T-helper 1 cell (primary cell): ENCODE measurements at regions not wholly inside any gene's neighbourhood (a gene's known extent, or its start where the extent isn't known, plus 50 kb on each side); places are given as distances from the start of the nearest gene placed in this dataset.

ENCODE experiments used
- DNase-seq, 5 donors: peaks; one replicate each; pipeline ENCODE4 v3.0.0-alpha.2; 2012 to 2020

DNA sequence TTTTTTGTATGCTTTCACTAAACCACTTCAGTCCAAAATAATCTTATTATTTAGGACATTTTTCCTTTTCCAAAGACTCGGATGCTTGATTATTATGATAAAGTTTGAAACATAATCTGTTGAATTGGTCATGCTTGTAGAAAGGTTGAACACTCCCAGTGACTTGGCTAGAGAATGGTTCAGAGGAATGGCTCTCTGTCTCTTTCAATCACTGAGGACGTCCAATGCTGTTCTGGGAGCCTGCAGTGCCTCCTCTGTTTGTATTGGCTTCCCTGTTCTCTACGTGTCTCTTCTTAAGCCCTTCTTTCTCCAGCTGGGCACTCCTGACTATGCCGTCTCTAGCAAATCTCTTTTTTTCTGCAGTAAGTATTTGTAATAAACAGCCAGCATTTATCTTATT lies 369.0 kb upstream of the DYNLRB2 start:
- no peak for DNase-seq

- no peak for DNase-seq
Measured at GRCh38 chr16:80171199-80171598, 369.6 kb upstream of the DYNLRB2 start.

DNA sequence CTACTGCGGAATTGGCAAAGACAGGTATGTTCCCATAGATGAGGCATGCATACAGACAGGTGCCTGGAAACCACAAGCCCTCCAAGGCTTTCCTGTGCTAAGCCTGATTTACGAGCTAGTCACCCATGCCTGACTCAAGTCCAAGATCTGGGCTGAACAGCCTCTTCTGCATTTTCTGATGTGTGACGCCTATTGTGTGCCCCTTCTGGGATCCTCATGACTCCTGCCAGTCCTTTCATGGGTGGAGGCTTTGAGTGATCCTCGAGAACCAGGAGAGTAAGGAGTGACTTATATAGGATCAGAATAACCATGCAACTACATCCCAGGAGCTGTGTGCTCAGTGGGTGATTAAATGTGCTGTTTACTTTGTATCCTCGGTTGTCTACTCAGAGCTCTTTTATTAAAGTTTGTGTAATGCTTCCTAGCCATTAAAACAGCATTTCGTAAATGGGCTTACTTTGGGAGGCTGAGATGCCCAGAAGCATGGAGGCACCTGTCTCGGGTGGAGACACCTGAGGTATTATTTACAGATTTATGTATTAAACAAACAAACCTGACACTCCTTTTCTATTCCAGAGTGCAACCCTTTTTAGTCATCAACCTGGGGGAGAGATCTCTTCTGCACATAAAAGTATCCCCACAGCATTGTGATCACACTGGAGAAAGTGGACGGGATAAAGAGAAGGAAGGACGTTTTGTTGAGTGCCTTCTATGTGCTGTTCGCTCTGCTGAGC lies 373.0 kb upstream of the DYNLRB2 start:
- no peak for DNase-seq

DNA sequence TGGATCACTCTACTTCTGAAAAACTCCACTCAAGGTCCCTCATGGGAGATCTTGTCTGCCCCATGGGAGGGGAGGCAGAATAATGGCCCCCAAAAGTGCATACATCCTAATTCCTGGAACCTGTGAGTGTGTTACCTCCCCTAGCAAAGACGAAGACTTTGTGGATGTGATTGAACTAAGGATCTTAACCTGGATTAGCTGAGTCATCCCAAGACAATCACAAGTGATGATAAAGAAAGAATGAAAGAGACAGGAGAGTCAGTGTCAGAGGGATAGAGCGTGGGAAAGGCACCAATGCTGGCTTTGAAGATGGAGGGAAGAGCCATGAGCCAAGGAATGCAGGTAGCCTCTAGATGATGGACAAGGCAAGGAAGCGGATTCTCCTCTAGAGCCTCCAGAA lies 374.7 kb upstream of the DYNLRB2 start:
- no peak for DNase-seq

GRCh38 chr16:80164966-80165550 lies 375.7 kb upstream of the DYNLRB2 start:
- no peak for DNase-seq

GRCh38 chr16:80163339-80163738 lies 377.5 kb upstream of the DYNLRB2 start:
- no peak for DNase-seq

GRCh38 chr16:80161799-80162739 lies 378.7 kb upstream of the DYNLRB2 start:
- no peak for DNase-seq

DNA sequence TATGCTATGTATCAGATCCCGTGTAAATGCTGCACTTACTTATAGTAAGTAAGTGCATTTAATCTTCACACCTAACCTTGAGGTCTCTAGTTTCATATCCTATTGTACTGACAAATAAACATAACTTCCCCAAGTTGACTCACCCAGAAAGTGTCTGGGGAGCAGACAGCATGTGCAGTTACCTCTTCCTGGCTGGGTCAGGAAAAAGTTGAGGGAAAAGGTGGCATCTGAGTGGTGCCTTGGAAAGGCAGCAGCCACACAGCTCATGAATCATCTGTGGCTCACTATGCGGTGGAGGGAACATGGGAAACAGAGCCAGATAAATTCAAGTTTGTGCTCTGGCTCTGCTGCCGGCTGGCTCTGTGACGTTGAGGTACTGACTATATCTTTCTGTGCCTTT lies 382.0 kb upstream of the DYNLRB2 start:
- DNase-seq, result no peak

- DNase-seq, result no peak
Measured at GRCh38 chr16:80151722-80152111, 389.1 kb upstream of the DYNLRB2 start.

- no peak for DNase-seq
Measured at GRCh38 chr16:80150978-80151721, 389.6 kb upstream of the DYNLRB2 start.

DNA sequence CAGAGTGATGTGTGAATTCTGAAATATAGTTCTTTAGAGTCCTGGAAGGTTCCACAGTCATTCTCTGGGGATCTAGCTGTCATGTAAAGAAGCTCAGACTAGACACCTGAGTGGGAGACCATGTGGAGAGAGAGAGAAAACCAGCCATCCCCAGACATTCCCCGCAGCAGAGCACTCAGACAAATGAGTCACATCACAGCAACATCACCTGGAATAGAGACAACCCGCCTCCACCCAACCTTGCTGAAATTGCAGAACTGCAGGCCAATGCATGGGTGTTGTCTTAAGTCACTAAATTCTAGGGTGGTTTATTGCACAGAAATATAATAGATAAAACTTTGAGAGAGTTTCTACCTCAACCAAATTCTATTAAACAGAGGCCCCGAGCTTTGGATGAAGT lies 392.0 kb upstream of the DYNLRB2 start:
- DNase-seq, result no peak

- DNase-seq, result no peak
Measured at GRCh38 chr16:80147026-80147655, 393.7 kb upstream of the DYNLRB2 start.

- DNase-seq, result no peak
Measured at GRCh38 chr16:80144191-80144590, 396.6 kb upstream of the DYNLRB2 start.

GRCh38 chr16:80142940-80143339 lies 397.9 kb upstream of the DYNLRB2 start:
- no peak for DNase-seq

DNA sequence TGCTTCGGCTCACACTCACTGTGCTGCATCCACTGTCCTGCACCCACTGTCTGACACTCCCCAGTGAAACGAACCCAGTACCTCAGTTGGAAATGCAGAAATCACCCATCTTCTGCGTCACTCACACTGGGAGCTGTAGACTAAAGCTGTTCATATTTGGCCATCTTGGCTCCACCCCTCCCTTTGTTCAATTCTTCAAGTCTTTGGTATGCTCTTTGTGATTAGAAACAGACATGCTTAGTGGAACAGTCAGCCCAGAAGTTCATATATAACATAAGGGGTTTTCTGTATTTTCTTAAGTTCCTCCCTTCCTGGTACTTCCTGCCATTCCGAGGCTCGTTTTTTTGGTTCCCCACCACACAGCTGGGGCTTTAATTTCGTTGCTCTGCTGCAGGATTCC lies 398.5 kb upstream of the DYNLRB2 start:
- no peak for DNase-seq

GRCh38 chr16:80129791-80130190 lies 411.0 kb upstream of the DYNLRB2 start:
- DNase-seq, result no peak

DNA sequence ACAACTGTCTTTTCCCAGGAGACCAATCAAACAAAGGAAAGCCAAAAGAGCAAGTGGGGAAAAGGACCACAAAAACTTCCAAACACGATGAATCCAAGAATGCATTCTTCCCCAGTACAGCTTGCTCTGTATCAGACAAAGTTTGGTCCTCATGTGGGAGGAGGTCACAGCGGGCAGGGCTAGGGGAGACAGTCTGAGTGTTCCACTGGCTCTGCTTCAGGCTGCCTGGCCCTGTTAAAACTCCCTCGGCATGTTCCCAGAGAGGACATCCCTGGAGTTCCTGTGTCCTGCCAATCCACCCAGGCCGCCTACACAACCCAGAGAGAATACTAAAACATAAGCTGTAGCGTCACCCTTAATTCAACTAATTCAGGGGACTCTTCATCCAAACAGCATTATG lies 415.1 kb upstream of the DYNLRB2 start:
- DNase-seq, result no peak

DNA sequence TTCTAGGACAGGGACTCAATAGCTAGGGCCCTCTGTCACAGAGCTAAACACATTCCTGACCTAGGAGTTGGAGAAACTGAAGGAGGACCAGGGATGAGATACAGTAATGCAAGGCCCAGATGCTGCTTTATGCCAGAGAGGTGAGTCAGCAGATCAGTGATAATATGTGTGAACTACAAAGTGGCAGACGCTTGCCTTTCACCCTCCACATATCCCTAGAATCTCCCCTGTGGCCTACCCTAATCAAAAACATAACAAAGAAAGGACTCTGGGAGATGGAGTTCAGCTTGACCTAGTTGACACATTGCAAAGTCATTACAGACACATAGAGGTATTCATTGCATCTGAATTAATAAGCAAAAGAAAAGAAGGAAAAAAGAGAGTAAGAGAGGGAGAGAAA lies 417.6 kb upstream of the DYNLRB2 start:
- no peak for DNase-seq

DNA sequence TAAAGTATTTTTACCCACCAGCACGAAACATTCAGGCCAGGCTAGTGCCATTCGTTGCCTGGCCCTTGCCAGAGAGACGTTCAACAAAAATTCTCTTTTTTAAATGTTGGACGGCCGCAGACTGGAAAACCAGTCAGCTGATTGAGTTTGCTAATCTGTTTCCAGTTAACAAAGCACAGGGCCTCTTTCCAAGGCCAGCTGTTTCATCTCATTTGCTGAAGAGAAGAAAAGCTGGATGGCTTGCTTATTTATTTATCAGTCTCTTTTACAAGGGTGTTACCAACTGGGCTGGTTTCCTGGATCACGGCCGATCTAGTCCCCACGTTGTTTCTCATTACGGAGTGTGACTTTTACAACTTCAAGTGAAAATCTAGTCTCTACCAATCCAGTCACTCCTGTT lies 418.7 kb upstream of the DYNLRB2 start:
- no peak for DNase-seq

DNA sequence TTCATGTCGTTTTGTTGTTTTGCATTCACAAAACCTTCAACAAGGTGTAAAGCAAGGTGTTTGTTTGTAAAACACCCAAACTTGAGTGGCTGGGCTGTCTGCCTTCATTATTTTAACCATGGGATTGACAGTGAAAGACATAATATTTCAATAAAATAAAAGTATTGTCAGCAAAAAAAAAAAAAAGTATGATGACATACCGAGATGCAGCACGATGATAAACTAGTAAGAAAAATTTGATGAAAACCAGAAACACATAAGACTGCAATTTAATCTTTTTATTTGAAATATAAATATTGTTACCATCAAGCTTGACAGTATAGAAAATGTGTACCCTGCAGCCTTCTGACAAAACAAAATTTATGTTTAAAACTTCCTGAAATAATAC lies 419.3 kb upstream of the DYNLRB2 start:
- DNase-seq, result no peak

DNA sequence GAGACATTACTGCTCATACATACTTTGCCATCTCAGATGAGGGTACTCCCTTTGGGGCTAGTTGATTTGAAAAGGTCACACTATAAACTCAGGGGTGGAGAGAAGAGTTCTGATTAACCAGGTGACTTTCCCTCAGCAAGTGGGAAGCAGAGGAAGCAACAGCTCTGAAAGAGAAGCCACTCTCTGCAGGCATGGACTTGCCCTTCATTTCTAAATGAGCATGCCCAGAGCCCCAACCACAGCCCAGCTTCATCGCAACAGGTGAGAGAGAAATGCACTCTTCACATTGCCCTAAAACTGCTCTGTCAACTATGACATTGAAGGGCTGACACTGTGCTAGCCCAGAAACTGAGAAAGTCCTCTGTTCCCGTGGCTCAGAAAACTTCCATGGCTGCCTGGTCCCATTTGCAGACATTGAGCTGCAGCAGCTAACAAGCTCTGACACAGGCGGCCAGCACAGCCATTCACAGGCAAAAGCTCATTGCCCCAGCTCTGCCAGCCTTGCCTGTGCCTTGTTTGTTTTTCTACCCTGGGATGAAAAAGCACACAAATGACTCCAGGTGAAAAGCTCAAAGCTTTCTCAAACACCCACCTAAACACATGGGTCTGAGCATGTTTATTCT lies 419.8 kb upstream of the DYNLRB2 start:
- DNase-seq, result no peak

DNA sequence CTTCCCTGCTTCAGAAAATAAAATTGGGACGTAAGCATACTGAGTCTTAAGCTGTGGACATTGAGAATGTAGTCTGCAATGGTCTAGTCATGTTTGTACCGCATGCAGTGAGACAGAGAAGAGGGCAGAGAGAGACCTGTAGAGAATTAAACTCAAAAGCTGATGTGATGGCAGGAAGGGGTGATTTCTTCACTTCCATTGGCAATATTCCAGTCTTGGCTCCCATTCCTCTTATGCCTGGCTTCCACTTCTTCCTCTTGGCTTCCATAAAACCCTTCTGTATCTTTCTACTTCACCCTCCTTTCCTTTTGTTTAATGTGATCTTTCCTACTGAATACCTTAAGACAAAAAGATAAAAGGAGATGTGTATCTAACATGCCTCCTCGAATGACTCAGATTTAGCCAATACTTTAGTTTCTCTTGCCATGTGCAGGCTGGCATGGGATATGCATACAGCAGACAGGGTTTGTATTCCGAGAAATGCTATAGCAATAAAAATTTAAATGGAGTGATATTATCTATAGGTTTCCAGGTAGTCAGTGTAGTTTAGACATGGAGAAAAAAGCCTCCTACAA lies 423.1 kb upstream of the DYNLRB2 start:
- no peak for DNase-seq
